WERI-Rb-1 (cell line): ENCODE measurements at regions not wholly inside any gene's neighbourhood (a gene's known extent, or its start where the extent isn't known, plus 50 kb on each side); places are given as distances from the start of the nearest gene placed in this dataset.
"Not testable (repeated sequence)": the region's sequence is repeated elsewhere in the genome, so short reads cannot be mapped to it uniquely, and the experiment has no call there.

ENCODE experiments used
- DNase-seq: peaks from one replicate; pipeline ENCODE4 v3.0.0-alpha.2; 2020
- H3K27ac ChIP-seq: fragments of 250-450 bp; sonication (Bioruptor Pico); 2 replicates; pipeline ENCODE4 v1.5.1; 2020; ENCODE audit warnings: mild to moderate bottlenecking, moderate library complexity
- H3K27me3 ChIP-seq: fragments of 250-450 bp; sonication (Bioruptor Pico); 2 replicates; pipeline ENCODE4 v1.5.1; 2021; ENCODE audit warnings: mild to moderate bottlenecking, low read depth, moderate library complexity; ENCODE audit not compliant: insufficient read depth, severe bottlenecking
- H3K36me3 ChIP-seq: fragments of 250-450 bp; sonication (Bioruptor Pico); 2 replicates; pipeline ENCODE4 v1.5.1; 2020; ENCODE audit warnings: mild to moderate bottlenecking, moderate library complexity
- H3K4me3 ChIP-seq: 2 replicates; pipeline ENCODE4 v1.5.1; 2011; ENCODE audit warnings: low read depth, mild to moderate bottlenecking, control low read depth, low read length
- H3K9me3 ChIP-seq: fragments of 250-450 bp; sonication (Bioruptor Pico); 2 replicates; pipeline ENCODE4 v1.5.1; 2021; ENCODE audit warnings: mild to moderate bottlenecking, moderate library complexity; ENCODE audit not compliant: severe bottlenecking
- CTCF ChIP-seq: IDR thresholded peaks from 2 replicates; pipeline ENCODE4 v1.5.1; 2011; ENCODE audit warnings: low read depth, mild to moderate bottlenecking, control low read depth, inconsistent platforms, low read length

GRCh38 chr7:155234950-155235789 lies 62.5 kb upstream of the INSIG1 start:
- no peak for DNase-seq
- Histone ChIP-seq H3K9me3 (peaks cover 4% of the 10 kb centered on the region), H3K36me3 (no peaks in the 10 kb centered on the region), H3K27me3 (no peaks in the 10 kb centered on the region), H3K4me3 (no peak overlapping the region), H3K27ac (no peak overlapping the region)
- TF ChIP-seq CTCF = no peak

DNA sequence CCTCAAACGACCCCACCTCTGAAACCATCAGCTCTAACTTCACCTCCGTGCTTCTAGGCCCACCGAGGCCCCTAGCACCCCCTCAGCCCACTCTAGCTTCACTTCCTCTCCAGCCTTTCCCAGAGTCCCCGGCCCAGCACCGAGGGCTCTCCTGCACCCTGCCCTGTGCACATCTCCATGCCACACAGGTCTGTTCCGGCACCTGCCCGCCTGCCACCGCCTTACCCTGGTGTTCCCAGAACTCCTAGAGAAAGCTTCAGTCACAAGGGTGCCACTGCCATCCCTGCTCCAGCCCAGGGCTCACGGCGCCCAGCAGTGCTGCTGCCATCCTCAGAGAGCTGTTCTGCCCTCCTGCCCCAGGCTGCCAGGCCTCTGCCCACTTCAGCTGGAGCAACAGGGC lies 61.3 kb upstream of the INSIG1 start:
- H3K4me3 ChIP-seq = no peak overlapping the region
- no peaks in the 10 kb centered on the region for H3K36me3 ChIP-seq
- no peak for DNase-seq
- TF ChIP-seq CTCF = no peak
- no peak overlapping the region for H3K27ac ChIP-seq
- no peaks in the 10 kb centered on the region for H3K27me3 ChIP-seq
- peaks cover 4% of the 10 kb centered on the region for H3K9me3 ChIP-seq

DNA sequence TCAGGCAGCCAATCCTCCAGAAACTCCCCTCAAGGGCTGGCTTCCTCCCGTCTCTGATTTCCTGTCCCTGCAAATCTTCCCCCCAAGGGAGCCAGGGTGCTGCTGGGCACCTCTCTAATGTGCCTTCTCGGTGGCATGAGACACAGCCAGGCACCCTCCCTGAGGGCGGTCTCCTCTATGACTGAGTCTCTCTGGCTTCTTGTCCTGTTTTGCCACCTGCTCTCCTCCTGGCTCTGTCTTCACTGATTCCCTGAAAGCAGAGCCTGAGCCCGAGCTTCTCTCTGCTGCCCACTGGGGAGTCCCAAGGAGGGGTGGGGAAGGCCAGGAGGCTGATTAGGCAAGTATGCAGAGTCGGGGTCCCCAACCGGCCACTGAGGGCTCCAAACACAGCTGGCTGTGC lies 60.4 kb upstream of the INSIG1 start:
- no peak for DNase-seq
- no peak overlapping the region for H3K4me3 ChIP-seq
- H3K27ac ChIP-seq = no peak overlapping the region
- no peaks in the 10 kb centered on the region for H3K36me3 ChIP-seq
- no peak for TF ChIP-seq CTCF
- no peaks in the 10 kb centered on the region for H3K27me3 ChIP-seq
- H3K9me3 ChIP-seq = peaks cover 4% of the 10 kb centered on the region

DNA sequence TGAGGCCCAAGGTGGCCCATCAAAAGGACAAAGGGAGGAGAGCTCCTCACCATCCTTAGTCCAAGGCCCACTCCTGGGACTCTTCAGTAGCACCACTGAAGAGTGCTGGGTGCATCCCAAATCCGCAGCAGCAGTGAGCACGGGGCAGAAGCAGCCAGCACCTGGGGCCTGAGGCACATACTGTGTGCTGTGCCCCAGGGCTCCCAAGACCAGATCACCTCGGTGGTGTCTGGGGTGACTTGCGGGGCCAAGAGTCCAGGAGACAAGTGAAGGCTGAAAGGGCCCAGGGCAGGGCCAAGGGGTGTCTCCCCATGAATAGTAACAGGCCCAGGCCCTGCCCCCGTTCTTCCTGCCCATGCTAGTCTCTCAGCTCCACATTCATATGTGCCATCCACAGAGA lies 59.9 kb upstream of the INSIG1 start:
- no peak for DNase-seq
- TF ChIP-seq CTCF = no peak
- no peak overlapping the region for H3K27ac ChIP-seq
- H3K4me3 ChIP-seq = no peak overlapping the region
- H3K9me3 ChIP-seq = peaks cover 4% of the 10 kb centered on the region
- H3K27me3 ChIP-seq = no peaks in the 10 kb centered on the region
- no peaks in the 10 kb centered on the region for H3K36me3 ChIP-seq

DNA sequence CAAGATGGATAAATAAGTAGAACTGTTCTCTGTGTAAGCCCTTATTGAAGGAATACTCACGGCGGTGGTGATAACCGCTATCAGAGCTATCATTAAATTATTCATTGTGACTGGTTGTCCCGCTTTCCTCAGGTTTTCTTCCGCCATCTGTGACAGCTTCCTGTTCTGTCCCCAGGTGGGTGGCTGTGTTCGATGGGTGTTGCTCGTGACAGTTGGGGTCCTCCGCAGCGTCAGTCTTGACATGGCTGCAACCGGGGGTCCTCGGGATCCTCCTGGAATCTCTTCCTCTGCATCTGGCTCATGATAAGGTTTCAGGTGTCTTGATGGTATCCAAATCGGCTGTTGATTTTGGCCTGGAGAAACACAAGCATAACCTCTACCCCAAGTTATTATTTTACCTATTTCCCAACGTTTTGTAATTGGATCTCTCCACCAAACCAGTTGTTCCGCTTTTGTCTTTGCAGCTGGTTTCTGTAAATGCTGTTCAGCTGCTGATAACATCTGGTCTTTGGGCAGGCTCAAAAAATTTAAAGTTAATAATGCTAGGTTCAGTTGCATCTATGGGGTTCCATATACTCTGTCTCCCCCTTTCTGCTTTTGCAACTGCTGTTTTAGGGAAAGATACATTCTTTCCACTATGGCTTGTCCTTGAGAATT lies 58.1 kb upstream of the INSIG1 start:
- not testable (repeated sequence) for DNase-seq, H3K4me3 ChIP-seq, H3K9me3 ChIP-seq, H3K27me3 ChIP-seq, H3K27ac ChIP-seq, H3K36me3 ChIP-seq

- Histone ChIP-seq H3K9me3 (no peaks in the 10 kb centered on the region), H3K4me3 (no peak overlapping the region), H3K27me3 (no peaks in the 10 kb centered on the region), H3K27ac (no peak overlapping the region), H3K36me3 (no peaks in the 10 kb centered on the region)
- TF ChIP-seq CTCF = no peak
- no peak for DNase-seq
These were observed 53.0 kb upstream of the INSIG1 start for GRCh38 chr7:155244675-155245074.
